ENCODE measurements at regions not wholly inside any gene's neighbourhood (a gene's known extent, or its start where the extent isn't known, plus 50 kb on each side); places are given as distances from the start of the nearest gene placed in this dataset.

DNA sequence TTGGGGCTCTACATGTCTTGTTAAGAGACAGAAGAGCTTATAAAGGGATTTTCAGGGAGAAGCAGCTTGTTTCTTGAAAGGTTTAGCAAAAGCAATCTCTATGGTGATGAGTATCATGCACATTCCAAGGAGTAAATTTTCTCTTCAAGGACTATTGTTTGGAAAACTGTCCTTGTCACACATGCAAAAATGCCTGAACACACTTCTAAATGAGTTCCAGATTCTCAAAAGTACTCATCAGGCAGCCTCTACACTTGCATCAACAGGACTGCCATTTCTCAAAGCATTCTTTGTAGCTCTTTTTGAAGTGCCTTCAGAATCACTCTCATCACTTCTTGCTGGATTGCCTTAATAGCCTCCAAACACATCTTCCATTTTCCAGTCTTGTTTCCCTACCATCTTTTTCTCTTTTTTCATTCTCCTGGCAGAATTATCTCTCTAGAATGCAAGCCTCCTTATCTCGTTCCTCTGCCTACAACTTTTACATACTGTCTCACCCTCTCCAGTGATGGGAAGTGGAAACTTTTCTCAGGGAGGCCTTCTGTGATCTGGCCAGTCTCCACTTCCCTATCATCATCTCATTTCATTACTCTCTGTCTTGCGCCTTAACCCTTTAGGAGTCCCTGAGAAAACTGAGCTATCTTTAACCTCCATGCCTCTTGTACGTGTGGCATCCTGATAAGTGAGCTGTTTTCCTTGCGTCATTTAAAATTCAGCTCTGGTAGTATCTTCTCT, 631.5 kb upstream of the TLE4 start:
- TF ChIP-seq, protein P1, sequence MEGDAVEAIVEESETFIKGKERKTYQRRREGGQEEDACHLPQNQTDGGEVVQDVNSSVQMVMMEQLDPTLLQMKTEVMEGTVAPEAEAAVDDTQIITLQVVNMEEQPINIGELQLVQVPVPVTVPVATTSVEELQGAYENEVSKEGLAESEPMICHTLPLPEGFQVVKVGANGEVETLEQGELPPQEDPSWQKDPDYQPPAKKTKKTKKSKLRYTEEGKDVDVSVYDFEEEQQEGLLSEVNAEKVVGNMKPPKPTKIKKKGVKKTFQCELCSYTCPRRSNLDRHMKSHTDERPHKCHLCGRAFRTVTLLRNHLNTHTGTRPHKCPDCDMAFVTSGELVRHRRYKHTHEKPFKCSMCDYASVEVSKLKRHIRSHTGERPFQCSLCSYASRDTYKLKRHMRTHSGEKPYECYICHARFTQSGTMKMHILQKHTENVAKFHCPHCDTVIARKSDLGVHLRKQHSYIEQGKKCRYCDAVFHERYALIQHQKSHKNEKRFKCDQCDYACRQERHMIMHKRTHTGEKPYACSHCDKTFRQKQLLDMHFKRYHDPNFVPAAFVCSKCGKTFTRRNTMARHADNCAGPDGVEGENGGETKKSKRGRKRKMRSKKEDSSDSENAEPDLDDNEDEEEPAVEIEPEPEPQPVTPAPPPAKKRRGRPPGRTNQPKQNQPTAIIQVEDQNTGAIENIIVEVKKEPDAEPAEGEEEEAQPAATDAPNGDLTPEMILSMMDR (IDR thresholded peaks at IDR 0.05) = no peak
- no peak for TF ChIP-seq POLR2A (IDR thresholded peaks at IDR 0.05)

Measured in testis (tissue), 2 donors.